GM12892 (cell line): ENCODE measurements at regions not wholly inside any gene's neighbourhood (a gene's known extent, or its start where the extent isn't known, plus 50 kb on each side); places are given as distances from the start of the nearest gene placed in this dataset.
"Not testable (repeated sequence)": the region's sequence is repeated elsewhere in the genome, so short reads cannot be mapped to it uniquely, and the experiment has no call there.

Experiments used
- POLR2A ChIP-seq: IDR thresholded peaks from 2 replicates; pipeline ENCODE4 v1.6.1; 2011; ENCODE audit warnings: low read depth, low read length, control low read depth
- POLR2AphosphoS5 ChIP-seq: IDR thresholded peaks from 2 replicates; pipeline ENCODE4 v1.6.1; 2011; ENCODE audit warnings: low read depth, low read length, control low read depth
- TAF1 ChIP-seq: IDR thresholded peaks from 2 replicates; pipeline ENCODE4 v1.6.1; 2011; ENCODE audit warnings: low read depth, mild to moderate bottlenecking, control low read depth, low read length, borderline replicate concordance

GRCh38 chr20:12857643-12858042 is 151.1 kb upstream of the SPTLC3 start:
- TF ChIP-seq POLR2A, POLR2AphosphoS5, TAF1: not testable (repeated sequence)
